Smooth muscle cell (in vitro differentiated cells): ENCODE measurements at regions not wholly inside any gene's neighbourhood (a gene's known extent, or its start where the extent isn't known, plus 50 kb on each side); places are given as distances from the start of the nearest gene placed in this dataset.
A peak's percentile ranks its signal among the peaks of the same experiment; 100 is the strongest.

Experiments used
- DNase-seq: peaks from one replicate; lab custom pipeline; 2025; ENCODE audit not compliant: unreplicated experiment; lab: John Stamatoyannopoulos, UW
- H2AFZ ChIP-seq: fragments of 200-600 bp; sonication (generic); 2 replicates; pipeline ENCODE4 v1.6.0; 2016; ENCODE audit warnings: antibody characterized with exemption, low read depth, mild to moderate bottlenecking
- H3F3A ChIP-seq: fragments of 200-600 bp; sonication (generic); 2 replicates; pipeline ENCODE4 v1.6.0; 2017; ENCODE audit warnings: antibody characterized with exemption, low read depth
- H3K27ac ChIP-seq: fragments of 200-600 bp; sonication (generic); 2 replicates; pipeline ENCODE4 v1.5.1; 2016; ENCODE audit warnings: low read depth, mild to moderate bottlenecking
- H3K27me3 ChIP-seq: fragments of 200-600 bp; sonication (generic); 2 replicates; pipeline ENCODE4 v1.6.1; 2016; ENCODE audit warnings: low read depth, mild to moderate bottlenecking
- H3K36me3 ChIP-seq: fragments of 200-600 bp; sonication (generic); 2 replicates; pipeline ENCODE4 v1.5.1; 2016; ENCODE audit warnings: low read depth
- H3K4me1 ChIP-seq: fragments of 200-600 bp; sonication (generic); 2 replicates; pipeline ENCODE4 v1.5.1; 2016; ENCODE audit warnings: low read depth
- H3K4me2 ChIP-seq: fragments of 200-600 bp; sonication (generic); 2 replicates; pipeline ENCODE4 v1.6.0; 2016; ENCODE audit warnings: mild to moderate bottlenecking
- H3K4me3 ChIP-seq: fragments of 200-600 bp; sonication (generic); 2 replicates; pipeline ENCODE4 v1.5.1; 2016; ENCODE audit warnings: mild to moderate bottlenecking
- H3K79me2 ChIP-seq: fragments of 200-600 bp; sonication (generic); 2 replicates; pipeline ENCODE4 v1.6.0; 2016; ENCODE audit warnings: low read depth, mild to moderate bottlenecking
- H3K9ac ChIP-seq: fragments of 200-600 bp; sonication (generic); 2 replicates; pipeline ENCODE4 v1.6.0; 2016; ENCODE audit warnings: low read depth
- H3K9me3 ChIP-seq: fragments of 200-600 bp; sonication (generic); replicated peaks from 2 replicates; pipeline ENCODE4 v1.5.1; 2016; ENCODE audit warnings: low read depth
- H4K20me1 ChIP-seq: fragments of 200-600 bp; sonication (generic); 2 replicates; pipeline ENCODE4 v1.6.0; 2016; ENCODE audit warnings: low read depth
- WGBS: methylation state at CpG from one replicate; pipeline ENCODE4 v1.1.7; 2016; ENCODE audit warnings: low lambda C conversion rate; 5-methylcytosine and 5-hydroxymethylcytosine counted together
- TF ChIP-seq, protein P1 (sequence below): fragments of 200-600 bp; sonication (generic); IDR thresholded peaks from 2 replicates; pipeline ENCODE4 v1.5.1; 2017; ENCODE audit warnings: borderline replicate concordance, mild to moderate bottlenecking, antibody characterized with exemption; ENCODE audit not compliant: insufficient read depth, poor library complexity, severe bottlenecking

GRCh38 chr15:36359286-36359685, 220.1 kb upstream of the CDIN1 start:
- Histone ChIP-seq H2AFZ (no peak overlapping the region), H3K9ac (no peak overlapping the region), H3K27me3 (no peaks in the 10 kb centered on the region), H3F3A (peaks cover 42% of the 10 kb centered on the region), H3K79me2 (no peaks in the 10 kb centered on the region), H3K36me3 (no peaks in the 10 kb centered on the region), H3K4me1 (peaks cover 29% of the 10 kb centered on the region), H4K20me1 (no peaks in the 10 kb centered on the region), H3K4me2 (peak overlapping the region; percentile 79), H3K9me3 (no peaks in the 10 kb centered on the region), H3K4me3 (no peak overlapping the region), H3K27ac (peak overlapping the region; percentile 81)
- TF ChIP-seq, protein P1, sequence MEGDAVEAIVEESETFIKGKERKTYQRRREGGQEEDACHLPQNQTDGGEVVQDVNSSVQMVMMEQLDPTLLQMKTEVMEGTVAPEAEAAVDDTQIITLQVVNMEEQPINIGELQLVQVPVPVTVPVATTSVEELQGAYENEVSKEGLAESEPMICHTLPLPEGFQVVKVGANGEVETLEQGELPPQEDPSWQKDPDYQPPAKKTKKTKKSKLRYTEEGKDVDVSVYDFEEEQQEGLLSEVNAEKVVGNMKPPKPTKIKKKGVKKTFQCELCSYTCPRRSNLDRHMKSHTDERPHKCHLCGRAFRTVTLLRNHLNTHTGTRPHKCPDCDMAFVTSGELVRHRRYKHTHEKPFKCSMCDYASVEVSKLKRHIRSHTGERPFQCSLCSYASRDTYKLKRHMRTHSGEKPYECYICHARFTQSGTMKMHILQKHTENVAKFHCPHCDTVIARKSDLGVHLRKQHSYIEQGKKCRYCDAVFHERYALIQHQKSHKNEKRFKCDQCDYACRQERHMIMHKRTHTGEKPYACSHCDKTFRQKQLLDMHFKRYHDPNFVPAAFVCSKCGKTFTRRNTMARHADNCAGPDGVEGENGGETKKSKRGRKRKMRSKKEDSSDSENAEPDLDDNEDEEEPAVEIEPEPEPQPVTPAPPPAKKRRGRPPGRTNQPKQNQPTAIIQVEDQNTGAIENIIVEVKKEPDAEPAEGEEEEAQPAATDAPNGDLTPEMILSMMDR: no peak
- no peak for DNase-seq
- 49% methylated on average over 4 of the region's 4 CpGs for WGBS

DNA sequence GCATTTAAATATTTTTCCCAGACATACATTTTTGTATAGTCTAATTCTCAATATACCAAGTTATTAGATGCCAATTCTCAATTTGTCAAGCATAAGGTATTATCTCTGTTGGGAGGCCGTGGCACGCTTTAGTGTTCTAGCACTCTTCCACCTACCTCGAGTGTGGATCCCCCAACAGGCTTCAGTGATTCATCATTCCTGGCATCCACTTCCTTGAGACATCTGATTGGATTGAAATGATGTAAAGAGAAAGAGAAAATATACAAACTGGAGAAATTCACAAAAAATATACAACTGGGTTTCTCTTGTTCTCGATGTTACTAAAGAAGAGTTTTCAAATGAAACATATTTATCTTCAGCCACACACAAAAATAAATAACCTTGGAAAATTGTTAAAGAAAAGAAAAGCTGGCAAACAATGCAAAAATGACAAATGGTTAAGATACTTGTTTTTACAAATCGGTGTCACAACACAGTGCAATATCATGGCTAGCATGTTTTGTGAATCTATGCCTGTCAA, 218.0 kb upstream of the CDIN1 start:
- H3K36me3 ChIP-seq: no peaks in the 10 kb centered on the region
- TF ChIP-seq, protein P1: no peak
- H3K4me1 ChIP-seq: peaks cover 29% of the 10 kb centered on the region
- DNase-seq: no peak
- WGBS: 48% methylated on average over 5 of the region's 5 CpGs
- peak overlapping the region; percentile 64 for H3K27ac ChIP-seq
- H3K4me3 ChIP-seq: no peak overlapping the region
- peak overlapping the region; percentile 59 for H3K4me2 ChIP-seq
- H3K9ac ChIP-seq: no peak overlapping the region
- no peaks in the 10 kb centered on the region for H3K9me3 ChIP-seq
- peak overlapping the region; percentile 11 for H2AFZ ChIP-seq
- H3F3A ChIP-seq: peaks cover 41% of the 10 kb centered on the region
- no peaks in the 10 kb centered on the region for H3K79me2 ChIP-seq
- H3K27me3 ChIP-seq: no peaks in the 10 kb centered on the region
- no peaks in the 10 kb centered on the region for H4K20me1 ChIP-seq

- H2AFZ ChIP-seq: no peak overlapping the region
- no peaks in the 10 kb centered on the region for H3K27me3 ChIP-seq
- 47% methylated on average over 7 of the region's 7 CpGs for WGBS
- peaks cover 29% of the 10 kb centered on the region for H3K4me1 ChIP-seq
- no peak overlapping the region for H3K9ac ChIP-seq
- peaks cover 36% of the 10 kb centered on the region for H3F3A ChIP-seq
- no peak for DNase-seq
- no peaks in the 10 kb centered on the region for H3K36me3 ChIP-seq
- H3K9me3 ChIP-seq: no peaks in the 10 kb centered on the region
- H4K20me1 ChIP-seq: no peaks in the 10 kb centered on the region
- H3K4me3 ChIP-seq: no peak overlapping the region
- H3K79me2 ChIP-seq: no peaks in the 10 kb centered on the region
- TF ChIP-seq, protein P1: no peak
- peak overlapping the region; percentile 64 for H3K27ac ChIP-seq
- H3K4me2 ChIP-seq: peak overlapping the region; percentile 59
These were observed 216.9 kb upstream of the CDIN1 start for GRCh38 chr15:36362509-36362915.

GRCh38 chr15:36363335-36363734, 216.1 kb upstream of the CDIN1 start:
- no peaks in the 10 kb centered on the region for H3K79me2 ChIP-seq
- H3K36me3 ChIP-seq: no peaks in the 10 kb centered on the region
- no peaks in the 10 kb centered on the region for H3K9me3 ChIP-seq
- TF ChIP-seq, protein P1: no peak
- H2AFZ ChIP-seq: no peak overlapping the region
- 51% methylated on average over 4 of the region's 4 CpGs for WGBS
- no peak for DNase-seq
- H3K4me3 ChIP-seq: no peak overlapping the region
- H4K20me1 ChIP-seq: no peaks in the 10 kb centered on the region
- no peak overlapping the region for H3K27ac ChIP-seq
- no peak overlapping the region for H3K9ac ChIP-seq
- H3K4me2 ChIP-seq: peak overlapping the region; percentile 12
- H3K27me3 ChIP-seq: no peaks in the 10 kb centered on the region
- H3F3A ChIP-seq: peaks cover 29% of the 10 kb centered on the region
- peaks cover 23% of the 10 kb centered on the region for H3K4me1 ChIP-seq
